ENCODE measurements at regions not wholly inside any gene's neighbourhood (a gene's known extent, or its start where the extent isn't known, plus 50 kb on each side); places are given as distances from the start of the nearest gene placed in this dataset.

GRCh38 chr6:6775074-6775473 is 186.6 kb downstream of the LY86 start:
- Mint-ChIP-seq H3K4me1 (peaks cover 15% of the 10 kb centered on the region), H3K9me3 (no peaks in the 10 kb centered on the region), H3K4me3 (no peak overlapping the region), H3K36me3 (ENCODE audit: low read depth) (no peaks in the 10 kb centered on the region), H3K27ac (no peak overlapping the region), H3K27me3 (ENCODE audit: insufficient read depth, low read depth, poor library complexity) (peaks cover 2% of the 10 kb centered on the region)
- Histone ChIP-seq H4K20me1 (replicated peaks; ENCODE audit: insufficient read depth) (no peaks in the 10 kb centered on the region), H3K9me2 (ENCODE audit: insufficient read depth) (no peaks in the 10 kb centered on the region), H3K27me3 (ENCODE audit: insufficient read depth) (no peaks in the 10 kb centered on the region), H2AFZ (no peak overlapping the region), H3K4me2 (no peak overlapping the region), H3K4me3 (no peak overlapping the region), H3K79me2 (replicated peaks; ENCODE audit: insufficient read depth) (no peaks in the 10 kb centered on the region), H3K4me1 (ENCODE audit: insufficient read depth) (no peaks in the 10 kb centered on the region; the same call in 1 of the 2 replicates), H3K36me3 (ENCODE audit: insufficient read depth) (no peaks in the 10 kb centered on the region), H3K27ac (ENCODE audit: low read depth) (no peak overlapping the region), H3F3A (replicated peaks; ENCODE audit: low read depth) (no peaks in the 10 kb centered on the region)
- DNase-seq (ENCODE audit: low spot score), result no peak
- ATAC-seq, result peak; percentile 37; the same call in 1 of the 3 replicates
- TF ChIP-seq EZH2phosphoT487 (IDR thresholded peaks at IDR 0.05; ENCODE audit: unreplicated experiment) (no peak), EZH2 (IDR thresholded peaks at IDR 0.05; ENCODE audit: low read depth, unreplicated experiment) (no peak), CREB1 (CRISPR knock-in tag; IDR thresholded peaks at IDR 0.05; ENCODE audit: low read depth) (no peak), REST (IDR thresholded peaks at IDR 0.05; ENCODE audit: unreplicated experiment) (no peak), ETS1 (IDR thresholded peaks at IDR 0.05) (no peak), ZNF331 (CRISPR knock-in tag; IDR thresholded peaks at IDR 0.05; ENCODE audit: low read depth) (no peak), CTCF (conservative IDR thresholded peaks at IDR 0.05; ENCODE audit: low read depth in 2 of 2) (no peak), NANOG (IDR thresholded peaks at IDR 0.05; ENCODE audit: borderline replicate concordance) (no peak), ZNF114 (CRISPR knock-in tag; IDR thresholded peaks at IDR 0.05) (no peak), STAT1 (IDR thresholded peaks at IDR 0.05; ENCODE audit: unreplicated experiment) (no peak), JUNB (IDR thresholded peaks at IDR 0.05; ENCODE audit: unreplicated experiment) (no peak), ZNF462 (CRISPR knock-in tag; IDR thresholded peaks at IDR 0.05) (no peak), POLR2AphosphoS5 (IDR thresholded peaks at IDR 0.05; ENCODE audit: low read depth) (no peak)
